ENCODE measurements at regions not wholly inside any gene's neighbourhood (a gene's known extent, or its start where the extent isn't known, plus 50 kb on each side); places are given as distances from the start of the nearest gene placed in this dataset.

GRCh38 chr5:71934322-71934721, 173.0 kb upstream of the MAP1B start:
- TF ChIP-seq CTCF (IDR thresholded peaks at IDR 0.05), result no peak
- no peak for TF ChIP-seq POLR2A (IDR thresholded peaks at IDR 0.05)
